K562 (cell line): ENCODE measurements at regions not wholly inside any gene's neighbourhood (a gene's known extent, or its start where the extent isn't known, plus 50 kb on each side); places are given as distances from the start of the nearest gene placed in this dataset.

ENCODE experiments used
- E2F3 ChIP-seq: fragments of 250-450 bp; sonication (Bioruptor Pico); IDR thresholded peaks from 2 replicates; pipeline ENCODE4 v1.4.0; 2020; ENCODE audit warnings: mild to moderate bottlenecking
- NONO ChIP-seq, 2 experiments: fragments of 200-400 bp in 1 of 2; fragments of 450-650 bp in 1 of 2; formaldehyde crosslinking in 1 of 2; IDR thresholded peaks; 2 replicates each; pipeline ENCODE4 v1.6.1; 2017; ENCODE audit warnings: low read depth in 2 of 2, mild to moderate bottlenecking in 2 of 2, moderate library complexity in 2 of 2, low read length in 1 of 2
- NR2F6 ChIP-seq: fragments of 450-650 bp; formaldehyde crosslinking; IDR thresholded peaks from 2 replicates; pipeline ENCODE4 v1.4.0; 2020; ENCODE audit warnings: mild to moderate bottlenecking
- NR3C1 ChIP-seq: sonication (generic); formaldehyde crosslinking; IDR thresholded peaks from 2 replicates; pipeline ENCODE4 v1.8.1; 2022; ENCODE audit warnings: missing genetic modification reagents
- POLR2A ChIP-seq: fragments of 450-650 bp; conservative IDR thresholded peaks from 2 replicates; pipeline ENCODE4 v1.6.1; 2016
- TAF1 ChIP-seq: IDR thresholded peaks from 2 replicates; pipeline ENCODE4 v1.6.1; 2011; ENCODE audit warnings: mild to moderate bottlenecking, low read length, moderate library complexity; ENCODE audit not compliant: insufficient read depth, control insufficient read depth, severe bottlenecking; ENCODE audit errors: extremely low read depth
- ZNF311 ChIP-seq: fragments of 250-450 bp; sonication (Bioruptor Pico); IDR thresholded peaks from 2 replicates; pipeline ENCODE4 v1.4.0; 2020; ENCODE audit warnings: mild to moderate bottlenecking, moderate library complexity
- TF ChIP-seq, protein P1 (sequence below): fragments of 250-450 bp; sonication (Bioruptor Pico); IDR thresholded peaks from 2 replicates; pipeline ENCODE4 v1.5.1; 2021; ENCODE audit warnings: mild to moderate bottlenecking
- TF ChIP-seq, protein P2 (sequence below), 3 experiments: IDR thresholded peaks in 2 of 3; conservative IDR thresholded peaks in 1 of 3; 2 replicates each; pipeline ENCODE4 v1.5.1; 2011 to 2012; ENCODE audit warnings: low read length in 3 of 3, mild to moderate bottlenecking in 3 of 3, control low read depth in 2 of 3, improper control_type of control experiment in 1 of 3, inconsistent platforms in 1 of 3, low read depth in 1 of 3, mixed read lengths in 1 of 3, moderate library complexity in 1 of 3; ENCODE audit not compliant: insufficient read depth in 2 of 3
- TF ChIP-seq, protein P3 (sequence below): fragments of 450-650 bp; formaldehyde crosslinking; IDR thresholded peaks from 2 replicates; pipeline ENCODE4 v1.4.0; 2022; ENCODE audit warnings: missing genetic modification characterization
- TF ChIP-seq, protein P4 (sequence below): sonication (generic); formaldehyde crosslinking; IDR thresholded peaks from 2 replicates; pipeline ENCODE4 v1.8.1; 2023; ENCODE audit warnings: missing genetic modification reagents, mild to moderate bottlenecking, borderline replicate concordance
- TF ChIP-seq, protein P5 (sequence below), 2 experiments: IDR thresholded peaks; 2 replicates each; pipeline ENCODE4 v1.6.1; 2012; ENCODE audit warnings: improper control_type of control experiment in 2 of 2, low read depth in 2 of 2, low read length in 2 of 2, borderline replicate concordance in 1 of 2

DNA sequence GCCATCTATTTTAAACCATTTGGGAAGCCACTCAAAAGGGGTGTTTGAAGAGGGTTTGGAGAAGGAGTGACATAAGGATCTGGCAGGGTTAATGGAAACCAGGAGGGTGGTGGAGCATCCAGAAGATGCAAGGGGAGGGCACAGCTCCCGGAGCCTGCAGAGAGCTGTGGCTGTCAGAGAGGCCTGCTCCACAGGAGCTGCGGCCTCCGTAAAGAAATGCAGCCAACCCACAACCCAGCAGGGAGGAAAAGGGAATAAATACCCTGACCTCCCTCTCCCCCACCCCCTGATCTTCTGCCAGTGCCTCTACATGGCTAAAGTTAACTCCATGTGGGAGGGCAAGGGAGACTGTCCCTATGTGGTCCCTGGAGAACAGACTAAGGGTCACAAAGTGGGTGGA, 567.1 kb upstream of the POU3F3 start:
- TF ChIP-seq ZNF311 (no peak), POLR2A (no peak), NONO (IDR thresholded peaks at IDR 0.05; ENCODE audit: low read depth in 2 of 2, low read length in 1 of 2) (no peak), NR2F6 (CRISPR knock-in tag) (no peak), NR3C1 (CRISPR knock-in tag) (no peak), E2F3 (no peak), TAF1 (no peak)
- TF ChIP-seq, protein P1, sequence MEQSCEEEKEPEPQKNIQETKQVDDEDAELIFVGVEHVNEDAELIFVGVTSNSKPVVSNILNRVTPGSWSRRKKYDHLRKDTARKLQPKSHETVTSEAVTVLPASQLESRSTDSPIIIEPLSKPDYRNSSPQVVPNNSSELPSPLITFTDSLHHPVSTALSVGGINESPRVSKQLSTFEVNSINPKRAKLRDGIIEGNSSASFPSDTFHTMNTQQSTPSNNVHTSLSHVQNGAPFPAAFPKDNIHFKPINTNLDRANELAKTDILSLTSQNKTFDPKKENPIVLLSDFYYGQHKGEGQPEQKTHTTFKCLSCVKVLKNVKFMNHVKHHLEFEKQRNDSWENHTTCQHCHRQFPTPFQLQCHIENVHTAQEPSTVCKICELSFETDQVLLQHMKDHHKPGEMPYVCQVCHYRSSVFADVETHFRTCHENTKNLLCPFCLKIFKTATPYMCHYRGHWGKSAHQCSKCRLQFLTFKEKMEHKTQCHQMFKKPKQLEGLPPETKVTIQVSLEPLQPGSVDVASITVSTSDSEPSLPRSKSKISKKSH (CRISPR knock-in tag), result no peak
- TF ChIP-seq, protein P2, sequence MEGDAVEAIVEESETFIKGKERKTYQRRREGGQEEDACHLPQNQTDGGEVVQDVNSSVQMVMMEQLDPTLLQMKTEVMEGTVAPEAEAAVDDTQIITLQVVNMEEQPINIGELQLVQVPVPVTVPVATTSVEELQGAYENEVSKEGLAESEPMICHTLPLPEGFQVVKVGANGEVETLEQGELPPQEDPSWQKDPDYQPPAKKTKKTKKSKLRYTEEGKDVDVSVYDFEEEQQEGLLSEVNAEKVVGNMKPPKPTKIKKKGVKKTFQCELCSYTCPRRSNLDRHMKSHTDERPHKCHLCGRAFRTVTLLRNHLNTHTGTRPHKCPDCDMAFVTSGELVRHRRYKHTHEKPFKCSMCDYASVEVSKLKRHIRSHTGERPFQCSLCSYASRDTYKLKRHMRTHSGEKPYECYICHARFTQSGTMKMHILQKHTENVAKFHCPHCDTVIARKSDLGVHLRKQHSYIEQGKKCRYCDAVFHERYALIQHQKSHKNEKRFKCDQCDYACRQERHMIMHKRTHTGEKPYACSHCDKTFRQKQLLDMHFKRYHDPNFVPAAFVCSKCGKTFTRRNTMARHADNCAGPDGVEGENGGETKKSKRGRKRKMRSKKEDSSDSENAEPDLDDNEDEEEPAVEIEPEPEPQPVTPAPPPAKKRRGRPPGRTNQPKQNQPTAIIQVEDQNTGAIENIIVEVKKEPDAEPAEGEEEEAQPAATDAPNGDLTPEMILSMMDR (IDR thresholded peaks at IDR 0.05 in 2 of 3, conservative IDR thresholded peaks at IDR 0.05 in 1 of 3; ENCODE audit: insufficient read depth in 2 of 3, low read depth in 1 of 3, low read length in 3 of 3), result no peak
- TF ChIP-seq, protein P3, sequence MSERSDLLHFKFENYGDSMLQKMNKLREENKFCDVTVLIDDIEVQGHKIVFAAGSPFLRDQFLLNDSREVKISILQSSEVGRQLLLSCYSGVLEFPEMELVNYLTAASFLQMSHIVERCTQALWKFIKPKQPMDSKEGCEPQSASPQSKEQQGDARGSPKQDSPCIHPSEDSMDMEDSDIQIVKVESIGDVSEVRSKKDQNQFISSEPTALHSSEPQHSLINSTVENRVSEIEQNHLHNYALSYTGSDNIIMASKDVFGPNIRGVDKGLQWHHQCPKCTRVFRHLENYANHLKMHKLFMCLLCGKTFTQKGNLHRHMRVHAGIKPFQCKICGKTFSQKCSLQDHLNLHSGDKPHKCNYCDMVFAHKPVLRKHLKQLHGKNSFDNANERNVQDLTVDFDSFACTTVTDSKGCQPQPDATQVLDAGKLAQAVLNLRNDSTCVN (CRISPR knock-in tag), result no peak
- TF ChIP-seq, protein P4, sequence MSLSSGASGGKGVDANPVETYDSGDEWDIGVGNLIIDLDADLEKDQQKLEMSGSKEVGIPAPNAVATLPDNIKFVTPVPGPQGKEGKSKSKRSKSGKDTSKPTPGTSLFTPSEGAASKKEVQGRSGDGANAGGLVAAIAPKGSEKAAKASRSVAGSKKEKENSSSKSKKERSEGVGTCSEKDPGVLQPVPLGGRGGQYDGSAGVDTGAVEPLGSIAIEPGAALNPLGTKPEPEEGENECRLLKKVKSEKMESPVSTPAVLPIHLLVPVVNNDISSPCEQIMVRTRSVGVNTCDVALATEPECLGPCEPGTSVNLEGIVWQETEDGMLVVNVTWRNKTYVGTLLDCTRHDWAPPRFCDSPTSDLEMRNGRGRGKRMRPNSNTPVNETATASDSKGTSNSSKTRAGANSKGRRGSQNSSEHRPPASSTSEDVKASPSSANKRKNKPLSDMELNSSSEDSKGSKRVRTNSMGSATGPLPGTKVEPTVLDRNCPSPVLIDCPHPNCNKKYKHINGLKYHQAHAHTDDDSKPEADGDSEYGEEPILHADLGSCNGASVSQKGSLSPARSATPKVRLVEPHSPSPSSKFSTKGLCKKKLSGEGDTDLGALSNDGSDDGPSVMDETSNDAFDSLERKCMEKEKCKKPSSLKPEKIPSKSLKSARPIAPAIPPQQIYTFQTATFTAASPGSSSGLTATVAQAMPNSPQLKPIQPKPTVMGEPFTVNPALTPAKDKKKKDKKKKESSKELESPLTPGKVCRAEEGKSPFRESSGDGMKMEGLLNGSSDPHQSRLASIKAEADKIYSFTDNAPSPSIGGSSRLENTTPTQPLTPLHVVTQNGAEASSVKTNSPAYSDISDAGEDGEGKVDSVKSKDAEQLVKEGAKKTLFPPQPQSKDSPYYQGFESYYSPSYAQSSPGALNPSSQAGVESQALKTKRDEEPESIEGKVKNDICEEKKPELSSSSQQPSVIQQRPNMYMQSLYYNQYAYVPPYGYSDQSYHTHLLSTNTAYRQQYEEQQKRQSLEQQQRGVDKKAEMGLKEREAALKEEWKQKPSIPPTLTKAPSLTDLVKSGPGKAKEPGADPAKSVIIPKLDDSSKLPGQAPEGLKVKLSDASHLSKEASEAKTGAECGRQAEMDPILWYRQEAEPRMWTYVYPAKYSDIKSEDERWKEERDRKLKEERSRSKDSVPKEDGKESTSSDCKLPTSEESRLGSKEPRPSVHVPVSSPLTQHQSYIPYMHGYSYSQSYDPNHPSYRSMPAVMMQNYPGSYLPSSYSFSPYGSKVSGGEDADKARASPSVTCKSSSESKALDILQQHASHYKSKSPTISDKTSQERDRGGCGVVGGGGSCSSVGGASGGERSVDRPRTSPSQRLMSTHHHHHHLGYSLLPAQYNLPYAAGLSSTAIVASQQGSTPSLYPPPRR, result no peak
- TF ChIP-seq, protein P5, sequence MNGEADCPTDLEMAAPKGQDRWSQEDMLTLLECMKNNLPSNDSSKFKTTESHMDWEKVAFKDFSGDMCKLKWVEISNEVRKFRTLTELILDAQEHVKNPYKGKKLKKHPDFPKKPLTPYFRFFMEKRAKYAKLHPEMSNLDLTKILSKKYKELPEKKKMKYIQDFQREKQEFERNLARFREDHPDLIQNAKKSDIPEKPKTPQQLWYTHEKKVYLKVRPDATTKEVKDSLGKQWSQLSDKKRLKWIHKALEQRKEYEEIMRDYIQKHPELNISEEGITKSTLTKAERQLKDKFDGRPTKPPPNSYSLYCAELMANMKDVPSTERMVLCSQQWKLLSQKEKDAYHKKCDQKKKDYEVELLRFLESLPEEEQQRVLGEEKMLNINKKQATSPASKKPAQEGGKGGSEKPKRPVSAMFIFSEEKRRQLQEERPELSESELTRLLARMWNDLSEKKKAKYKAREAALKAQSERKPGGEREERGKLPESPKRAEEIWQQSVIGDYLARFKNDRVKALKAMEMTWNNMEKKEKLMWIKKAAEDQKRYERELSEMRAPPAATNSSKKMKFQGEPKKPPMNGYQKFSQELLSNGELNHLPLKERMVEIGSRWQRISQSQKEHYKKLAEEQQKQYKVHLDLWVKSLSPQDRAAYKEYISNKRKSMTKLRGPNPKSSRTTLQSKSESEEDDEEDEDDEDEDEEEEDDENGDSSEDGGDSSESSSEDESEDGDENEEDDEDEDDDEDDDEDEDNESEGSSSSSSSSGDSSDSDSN (IDR thresholded peaks at IDR 0.05; ENCODE audit: borderline replicate concordance in 1 of 2, low read depth in 2 of 2, low read length in 2 of 2), result no peak
